ENCODE measurements at regions not wholly inside any gene's neighbourhood (a gene's known extent, or its start where the extent isn't known, plus 50 kb on each side); places are given as distances from the start of the nearest gene placed in this dataset.

DNA sequence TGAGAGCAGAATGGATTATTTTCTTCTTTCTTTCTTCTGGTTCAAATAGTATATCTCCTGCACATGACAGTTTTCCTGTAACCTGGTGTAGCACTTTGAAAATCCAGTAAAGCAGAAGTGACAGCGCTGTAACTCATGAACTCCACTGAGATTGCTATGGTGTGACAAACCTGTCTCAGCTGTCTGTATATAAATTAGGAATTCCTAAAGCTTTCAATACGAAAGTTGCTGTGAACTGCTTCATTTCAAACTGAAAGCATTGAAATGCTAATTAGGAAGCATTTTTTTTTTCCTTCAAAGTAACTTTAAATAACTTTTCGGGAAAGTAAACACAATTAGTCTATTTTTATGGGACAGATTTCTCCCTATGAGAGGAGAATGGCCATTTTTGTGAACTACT lies 646.9 kb upstream of the ZP4 start:
- no peak for TF ChIP-seq SMAD3 (CRISPR knock-in tag; conservative IDR thresholded peaks at IDR 0.05)
- TF ChIP-seq HSF4 (CRISPR knock-in tag; IDR thresholded peaks at IDR 0.05; ENCODE audit: borderline replicate concordance), result no peak
- TF ChIP-seq ZNF253 (CRISPR knock-in tag; conservative IDR thresholded peaks at IDR 0.05), result no peak

All from K562 (cell line).